Cardiac muscle cell (in vitro differentiated cells and primary cell): ENCODE measurements at regions not wholly inside any gene's neighbourhood (a gene's known extent, or its start where the extent isn't known, plus 50 kb on each side); places are given as distances from the start of the nearest gene placed in this dataset.
A peak's percentile ranks its signal among the peaks of the same experiment; 100 is the strongest.
"Not testable (repeated sequence)": the region's sequence is repeated elsewhere in the genome, so short reads cannot be mapped to it uniquely, and the experiment has no call there.

Experiments used
- DNase-seq, 2 donors: peaks; one replicate each; pipeline versions ENCODE4 v3.0.0 to v3.0.0-alpha.2; 2010 to 2017; ENCODE audit warnings: low read depth in 1 of 2, low spot score in 1 of 2
- H3K27ac ChIP-seq: fragments of 200-600 bp; sonication (generic); 2 replicates; pipeline ENCODE4 v1.5.1; 2016
- H3K27me3 ChIP-seq: fragments of 200-600 bp; sonication (generic); 2 replicates; pipeline ENCODE4 v1.6.0; 2016; ENCODE audit warnings: control low read depth
- H3K36me3 ChIP-seq: fragments of 200-600 bp; sonication (generic); 2 replicates; pipeline ENCODE4 v1.5.1; 2016; ENCODE audit warnings: control low read depth
- H3K4me1 ChIP-seq: fragments of 200-600 bp; sonication (generic); 2 replicates; pipeline ENCODE4 v1.8.1; 2017; ENCODE audit warnings: low read depth, mild to moderate bottlenecking, mixed run types
- H3K4me3 ChIP-seq: fragments of 200-600 bp; sonication (generic); 2 replicates; pipeline ENCODE4 v1.5.1; 2016; ENCODE audit warnings: mild to moderate bottlenecking
- H3K9me3 ChIP-seq: fragments of 200-600 bp; sonication (generic); 2 replicates; pipeline ENCODE4 v1.5.1; 2017; ENCODE audit warnings: low read depth, mild to moderate bottlenecking, control low read depth
- TF ChIP-seq, protein P1 (sequence below): IDR thresholded peaks from 2 replicates; pipeline ENCODE4 v1.5.1; 2012; ENCODE audit warnings: low read depth, mild to moderate bottlenecking, low read length

DNA sequence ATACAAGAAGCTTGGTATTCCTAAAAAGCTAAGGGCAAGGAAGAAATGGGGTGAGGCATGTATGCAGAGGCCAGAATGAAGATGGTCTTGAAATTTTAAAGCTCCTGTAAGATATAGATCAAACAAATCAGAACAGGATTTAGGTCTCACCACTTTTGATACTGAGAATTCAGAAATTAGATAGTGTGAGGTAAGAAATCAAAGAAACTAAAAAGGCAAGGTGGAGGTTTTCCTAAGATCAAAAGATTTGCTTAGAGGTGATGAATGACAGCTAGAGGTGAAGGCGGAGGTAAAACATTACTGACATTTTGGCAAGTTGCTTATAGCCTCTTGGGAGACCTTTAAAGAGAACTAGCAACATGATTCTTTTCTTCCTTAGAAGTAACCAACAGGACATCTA lies 225.2 kb upstream of the SGK1 start:
- Histone ChIP-seq H3K27ac (no peak overlapping the region), H3K36me3 (no peaks in the 10 kb centered on the region), H3K4me1 (peaks cover 20% of the 10 kb centered on the region), H3K4me3 (no peak overlapping the region), H3K9me3 (no peaks in the 10 kb centered on the region), H3K27me3 (no peaks in the 10 kb centered on the region)
- no peak for DNase-seq
- TF ChIP-seq, protein P1, sequence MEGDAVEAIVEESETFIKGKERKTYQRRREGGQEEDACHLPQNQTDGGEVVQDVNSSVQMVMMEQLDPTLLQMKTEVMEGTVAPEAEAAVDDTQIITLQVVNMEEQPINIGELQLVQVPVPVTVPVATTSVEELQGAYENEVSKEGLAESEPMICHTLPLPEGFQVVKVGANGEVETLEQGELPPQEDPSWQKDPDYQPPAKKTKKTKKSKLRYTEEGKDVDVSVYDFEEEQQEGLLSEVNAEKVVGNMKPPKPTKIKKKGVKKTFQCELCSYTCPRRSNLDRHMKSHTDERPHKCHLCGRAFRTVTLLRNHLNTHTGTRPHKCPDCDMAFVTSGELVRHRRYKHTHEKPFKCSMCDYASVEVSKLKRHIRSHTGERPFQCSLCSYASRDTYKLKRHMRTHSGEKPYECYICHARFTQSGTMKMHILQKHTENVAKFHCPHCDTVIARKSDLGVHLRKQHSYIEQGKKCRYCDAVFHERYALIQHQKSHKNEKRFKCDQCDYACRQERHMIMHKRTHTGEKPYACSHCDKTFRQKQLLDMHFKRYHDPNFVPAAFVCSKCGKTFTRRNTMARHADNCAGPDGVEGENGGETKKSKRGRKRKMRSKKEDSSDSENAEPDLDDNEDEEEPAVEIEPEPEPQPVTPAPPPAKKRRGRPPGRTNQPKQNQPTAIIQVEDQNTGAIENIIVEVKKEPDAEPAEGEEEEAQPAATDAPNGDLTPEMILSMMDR: no peak

DNA sequence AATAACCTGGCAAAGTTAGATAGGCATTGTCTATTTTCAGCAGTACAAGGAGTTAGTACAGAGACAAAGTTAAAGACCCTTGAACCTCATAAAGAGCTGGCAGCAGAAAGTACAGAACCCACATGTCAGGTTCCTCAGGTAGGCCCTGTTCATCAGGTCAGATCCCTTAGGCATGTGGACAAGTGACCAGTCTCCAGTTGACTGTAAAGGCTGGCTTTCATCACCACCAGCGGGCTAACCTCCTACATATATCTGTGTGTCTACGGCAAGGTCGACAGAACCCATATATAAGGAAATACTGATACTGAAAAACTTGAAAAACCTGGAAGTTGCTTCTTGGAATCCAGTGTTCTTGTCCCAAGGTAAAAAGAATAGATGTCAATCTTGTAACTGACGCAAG lies 223.1 kb upstream of the SGK1 start:
- DNase-seq: no peak
- Histone ChIP-seq H3K27ac (no peak overlapping the region), H3K9me3 (no peaks in the 10 kb centered on the region), H3K4me3 (no peak overlapping the region), H3K36me3 (no peaks in the 10 kb centered on the region), H3K4me1 (peaks cover 20% of the 10 kb centered on the region), H3K27me3 (no peaks in the 10 kb centered on the region)
- TF ChIP-seq, protein P1: no peak

DNA sequence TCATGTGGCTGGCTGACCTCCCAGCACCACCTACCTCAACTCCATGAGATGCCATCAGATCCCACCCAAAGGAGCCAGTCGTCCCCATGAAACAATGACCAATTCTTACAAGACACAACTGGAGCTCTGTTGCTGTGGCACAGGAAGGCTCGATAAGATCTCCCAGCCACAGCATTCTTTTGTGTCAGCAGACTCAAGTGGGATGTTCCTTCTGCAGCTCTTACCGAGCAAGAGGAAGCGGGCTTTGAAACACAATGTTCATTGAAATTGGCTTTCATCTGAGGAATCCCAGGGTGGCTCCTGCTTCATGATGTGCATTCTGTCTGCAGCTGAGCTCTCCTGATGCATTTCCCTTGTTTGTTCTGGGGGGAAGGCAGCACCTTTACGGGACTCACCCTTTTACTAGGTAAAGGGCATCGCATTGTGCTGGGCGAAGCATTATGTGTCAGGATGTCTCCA lies 222.0 kb upstream of the SGK1 start:
- TF ChIP-seq, protein P1: no peak
- H3K27ac ChIP-seq: no peak overlapping the region
- DNase-seq: peak in 1 of 2 donors; percentile 77
- H3K4me3 ChIP-seq: no peak overlapping the region
- H3K27me3 ChIP-seq: no peaks in the 10 kb centered on the region
- no peaks in the 10 kb centered on the region for H3K9me3 ChIP-seq
- peaks cover 18% of the 10 kb centered on the region for H3K4me1 ChIP-seq
- H3K36me3 ChIP-seq: no peaks in the 10 kb centered on the region

DNA sequence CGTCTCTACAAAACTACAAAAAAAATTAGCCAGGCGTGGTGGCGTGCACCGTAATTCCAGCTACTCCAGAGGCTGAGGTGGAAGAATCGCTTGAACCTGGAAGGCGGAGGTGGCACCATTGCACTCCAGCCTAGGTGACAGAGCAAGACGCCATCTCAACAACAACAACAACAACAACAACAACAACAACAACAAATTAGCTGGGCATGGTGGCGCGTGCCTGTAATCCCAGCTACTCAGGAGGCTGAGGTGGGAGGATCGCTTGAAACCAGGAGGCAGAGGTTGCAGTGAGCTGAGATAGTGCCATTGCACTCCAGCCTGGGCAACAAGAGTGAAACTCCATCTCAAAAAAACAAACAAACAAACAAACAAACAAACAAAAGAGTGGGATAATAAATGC lies 219.9 kb upstream of the SGK1 start:
- H3K9me3 ChIP-seq, H3K27ac ChIP-seq, H3K27me3 ChIP-seq, DNase-seq, H3K4me3 ChIP-seq, H3K36me3 ChIP-seq: not testable (repeated sequence)
- peaks cover 14% of the 10 kb centered on the region for H3K4me1 ChIP-seq

DNA sequence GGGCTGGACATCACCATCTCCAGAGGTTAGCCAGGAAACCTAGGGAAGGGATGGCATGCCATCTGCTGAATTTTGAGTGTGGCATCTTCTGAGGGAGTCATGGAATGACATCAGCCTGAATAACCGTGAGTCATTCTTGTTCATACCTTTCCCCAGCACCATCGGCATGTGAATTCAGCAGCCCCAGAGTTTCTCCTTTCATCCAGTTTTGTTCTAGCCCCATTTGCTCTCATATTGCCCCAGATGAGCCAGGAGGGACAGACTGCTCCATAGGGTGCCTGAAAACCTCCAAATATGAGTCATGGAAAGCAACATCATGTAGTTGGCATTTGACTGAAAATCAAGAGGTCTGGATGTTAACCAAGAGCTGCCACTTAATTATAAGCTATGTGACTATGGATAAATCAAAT lies 219.2 kb upstream of the SGK1 start:
- DNase-seq: peak in 1 of 2 donors; percentile 38
- no peaks in the 10 kb centered on the region for H3K9me3 ChIP-seq

DNA sequence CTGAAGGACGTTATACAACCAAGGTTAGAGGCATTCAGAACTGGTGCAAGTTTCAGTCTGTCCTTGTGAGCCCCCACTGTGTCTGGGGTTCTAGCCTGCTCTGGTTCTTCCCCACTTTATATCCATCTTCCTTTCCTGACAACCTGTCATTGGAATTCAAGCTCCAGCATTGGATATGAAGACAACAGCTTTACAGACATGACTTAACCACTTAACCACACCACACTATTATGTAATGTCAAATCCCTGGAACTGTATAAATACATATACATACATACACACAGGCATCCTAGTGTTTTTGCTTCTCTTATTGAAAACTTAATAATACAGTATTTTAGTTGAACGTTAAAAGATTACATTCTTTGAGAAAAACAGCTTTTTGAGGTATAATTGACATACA lies 217.9 kb upstream of the SGK1 start:
- H3K27me3 ChIP-seq: no peaks in the 10 kb centered on the region
- no peak overlapping the region for H3K4me3 ChIP-seq
- H3K36me3 ChIP-seq: no peaks in the 10 kb centered on the region
- no peaks in the 10 kb centered on the region for H3K9me3 ChIP-seq
- DNase-seq: no peak
- H3K4me1 ChIP-seq: peaks cover 27% of the 10 kb centered on the region
- TF ChIP-seq, protein P1: no peak
- H3K27ac ChIP-seq: no peak overlapping the region

More for the DNA sequence above, 219.2 kb upstream of the SGK1 start:
- no peaks in the 10 kb centered on the region for H3K27me3 ChIP-seq
- TF ChIP-seq, protein P1: no peak
- no peak overlapping the region for H3K27ac ChIP-seq
- H3K4me3 ChIP-seq: no peak overlapping the region
- no peaks in the 10 kb centered on the region for H3K36me3 ChIP-seq
- H3K4me1 ChIP-seq: peaks cover 20% of the 10 kb centered on the region
